Liver (tissue), 7 donors: ENCODE measurements at regions not wholly inside any gene's neighbourhood (a gene's known extent, or its start where the extent isn't known, plus 50 kb on each side); places are given as distances from the start of the nearest gene placed in this dataset.

Experiments
- DNase-seq: peaks from one replicate; pipeline ENCODE4 v3.0.0-alpha.2; 2017; ENCODE audit warnings: low spot score
- H3K27ac ChIP-seq, 2 donors: one replicate each; pipeline ENCODE4 v1.7.0; 2013; ENCODE audit warnings: inconsistent platforms in 2 of 2, low read length in 2 of 2, control low read depth in 1 of 2, low read depth in 1 of 2, mild to moderate bottlenecking in 1 of 2
- H3K27me3 ChIP-seq, 4 donors: one replicate each; pipeline versions ENCODE4 v1.6.1 to v1.7.0; 2013; ENCODE audit warnings: low read length in 3 of 4, inconsistent platforms in 1 of 4, mild to moderate bottlenecking in 1 of 4, moderate library complexity in 1 of 4; ENCODE audit not compliant: control insufficient read depth in 4 of 4, insufficient read depth in 4 of 4
- H3K36me3 ChIP-seq, 4 donors: one replicate each; pipeline versions ENCODE4 v1.6.1 to v1.7.0; 2013; ENCODE audit warnings: low read length in 3 of 4, mild to moderate bottlenecking in 3 of 4, low read depth in 1 of 4, moderate library complexity in 1 of 4; ENCODE audit not compliant: control insufficient read depth in 4 of 4, insufficient read depth in 3 of 4
- H3K4me1 ChIP-seq, 4 donors: one replicate each; pipeline versions ENCODE4 v1.6.1 to v1.7.0; 2013; ENCODE audit warnings: low read length in 3 of 4, mild to moderate bottlenecking in 3 of 4, moderate library complexity in 1 of 4; ENCODE audit not compliant: control insufficient read depth in 4 of 4, insufficient read depth in 4 of 4
- H3K4me3 ChIP-seq, 3 donors: one replicate each; pipeline versions ENCODE4 v1.6.1 to v1.7.0; 2013; ENCODE audit warnings: low read length in 3 of 3, control low read depth in 1 of 3, low read depth in 1 of 3, mild to moderate bottlenecking in 1 of 3
- H3K9ac ChIP-seq, 2 donors: one replicate each; pipeline ENCODE4 v1.7.0; 2013; ENCODE audit warnings: low read length in 2 of 2, mild to moderate bottlenecking in 2 of 2, moderate library complexity in 2 of 2, control low read depth in 1 of 2, low read depth in 1 of 2
- H3K9me3 ChIP-seq, 4 donors: one replicate each; pipeline versions ENCODE4 v1.6.1 to v1.7.0; 2013; ENCODE audit warnings: low read length in 3 of 4; ENCODE audit not compliant: control insufficient read depth in 4 of 4
- EGR1 ChIP-seq, 2 donors: IDR thresholded peaks; 2 replicates each; pipeline ENCODE4 v1.6.1; 2016 to 2018; ENCODE audit warnings: antibody characterized with exemption in 2 of 2, low read depth in 2 of 2
- FOXA1 ChIP-seq: IDR thresholded peaks from 2 replicates; pipeline ENCODE4 v1.6.1; 2016; ENCODE audit warnings: antibody characterized with exemption
- FOXA2 ChIP-seq: IDR thresholded peaks from 2 replicates; pipeline ENCODE4 v1.6.1; 2016; ENCODE audit warnings: antibody characterized with exemption
- GABPA ChIP-seq, 2 donors: IDR thresholded peaks in 1 of 2; conservative IDR thresholded peaks in 1 of 2; 2 replicates each; pipeline ENCODE4 v1.6.1; 2016; ENCODE audit warnings: antibody characterized with exemption in 2 of 2, mild to moderate bottlenecking in 1 of 2, moderate library complexity in 1 of 2
- HNF4A ChIP-seq, 2 donors: conservative IDR thresholded peaks; 2 replicates each; pipeline ENCODE4 v1.6.1; 2016; ENCODE audit warnings: antibody characterized with exemption in 2 of 2, mild to moderate bottlenecking in 2 of 2
- HNF4G ChIP-seq: IDR thresholded peaks from 2 replicates; pipeline ENCODE4 v1.6.1; 2016; ENCODE audit warnings: antibody characterized with exemption
- JUND ChIP-seq, 2 donors: IDR thresholded peaks; 2 replicates each; pipeline ENCODE4 v1.6.1; 2016; ENCODE audit warnings: antibody characterized with exemption in 2 of 2
- NR2F2 ChIP-seq: IDR thresholded peaks from 2 replicates; pipeline ENCODE4 v1.6.1; 2016; ENCODE audit warnings: antibody characterized with exemption
- RAD21 ChIP-seq, 2 donors: IDR thresholded peaks; 2 replicates each; pipeline ENCODE4 v1.6.1; 2016; ENCODE audit warnings: antibody characterized with exemption in 2 of 2, mild to moderate bottlenecking in 2 of 2
- RXRA ChIP-seq, 2 donors: IDR thresholded peaks; 2 replicates each; pipeline ENCODE4 v1.6.1; 2017 to 2018; ENCODE audit warnings: antibody characterized with exemption in 2 of 2, mild to moderate bottlenecking in 1 of 2
- SP1 ChIP-seq: IDR thresholded peaks from 2 replicates; pipeline ENCODE4 v1.6.1; 2018; ENCODE audit warnings: antibody characterized with exemption, mild to moderate bottlenecking
- TAF1 ChIP-seq: conservative IDR thresholded peaks from 2 replicates; pipeline ENCODE4 v1.6.1; 2016; ENCODE audit warnings: antibody characterized with exemption, mild to moderate bottlenecking
- YY1 ChIP-seq: IDR thresholded peaks from 2 replicates; pipeline ENCODE4 v1.6.1; 2016; ENCODE audit warnings: antibody characterized with exemption, mild to moderate bottlenecking
- WGBS: extraction: QIAGEN DNeasy Blood & Tissue Kit; methylation state at CpG from one replicate; pipeline ENCODE4 v1.1.7; 2013; 5-methylcytosine and 5-hydroxymethylcytosine counted together
- TF ChIP-seq, protein P1 (sequence below): IDR thresholded peaks from 2 replicates; pipeline ENCODE4 v1.6.1; 2016; ENCODE audit warnings: antibody characterized with exemption
- TF ChIP-seq, protein P2 (sequence below): IDR thresholded peaks from 2 replicates; pipeline ENCODE4 v1.6.1; 2016; ENCODE audit warnings: antibody characterized with exemption, mild to moderate bottlenecking
- TF ChIP-seq, protein P3 (sequence below): IDR thresholded peaks from 2 replicates; pipeline ENCODE4 v1.6.1; 2016; ENCODE audit warnings: antibody characterized with exemption
- donor health status: healthy.
- donor health status: healthy.
- donor health status: healthy.
- donor health status: healthy.

DNA sequence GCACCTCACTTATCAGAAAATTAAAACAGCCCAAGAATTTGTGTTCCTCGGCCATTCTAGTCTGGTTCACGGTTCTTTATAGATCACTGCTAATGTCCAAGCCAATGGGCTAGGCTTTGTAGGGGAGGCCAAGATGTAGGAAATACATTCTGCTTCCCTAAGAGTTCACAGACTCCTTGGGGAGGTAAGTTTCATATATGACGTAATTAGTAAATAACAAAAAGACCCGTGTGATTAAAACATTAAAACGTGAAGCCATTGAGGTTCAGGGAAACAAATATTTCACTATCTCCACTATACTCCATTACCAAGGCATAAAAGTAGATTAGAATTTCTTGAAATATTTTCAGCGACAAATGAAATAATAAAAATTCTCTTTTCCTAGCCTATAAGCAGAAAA is 272.5 kb upstream of the KLHL29 start:
- Histone ChIP-seq H3K36me3 (no peaks in the 10 kb centered on the region), H3K27me3 (no peaks in the 10 kb centered on the region), H3K9me3 (no peaks in the 10 kb centered on the region), H3K4me3 (no peak overlapping the region), H3K27ac (no peak overlapping the region), H3K4me1 (peaks cover 0 to 6% (median 3%) of the 10 kb centered on the region in 4 donors), H3K9ac (no peak overlapping the region)
- 96% methylated on average over 6 of the region's 6 CpGs for WGBS
- TF ChIP-seq FOXA2 (no peak), JUND (IDR thresholded peaks at IDR 0.05) (no peak), HNF4A (conservative IDR thresholded peaks at IDR 0.05) (no peak), TAF1 (no peak), EGR1 (IDR thresholded peaks at IDR 0.05; ENCODE audit: low read depth in 2 of 2) (no peak), HNF4G (no peak), RAD21 (IDR thresholded peaks at IDR 0.05) (no peak), FOXA1 (no peak), NR2F2 (no peak), SP1 (no peak)
- TF ChIP-seq, protein P1, sequence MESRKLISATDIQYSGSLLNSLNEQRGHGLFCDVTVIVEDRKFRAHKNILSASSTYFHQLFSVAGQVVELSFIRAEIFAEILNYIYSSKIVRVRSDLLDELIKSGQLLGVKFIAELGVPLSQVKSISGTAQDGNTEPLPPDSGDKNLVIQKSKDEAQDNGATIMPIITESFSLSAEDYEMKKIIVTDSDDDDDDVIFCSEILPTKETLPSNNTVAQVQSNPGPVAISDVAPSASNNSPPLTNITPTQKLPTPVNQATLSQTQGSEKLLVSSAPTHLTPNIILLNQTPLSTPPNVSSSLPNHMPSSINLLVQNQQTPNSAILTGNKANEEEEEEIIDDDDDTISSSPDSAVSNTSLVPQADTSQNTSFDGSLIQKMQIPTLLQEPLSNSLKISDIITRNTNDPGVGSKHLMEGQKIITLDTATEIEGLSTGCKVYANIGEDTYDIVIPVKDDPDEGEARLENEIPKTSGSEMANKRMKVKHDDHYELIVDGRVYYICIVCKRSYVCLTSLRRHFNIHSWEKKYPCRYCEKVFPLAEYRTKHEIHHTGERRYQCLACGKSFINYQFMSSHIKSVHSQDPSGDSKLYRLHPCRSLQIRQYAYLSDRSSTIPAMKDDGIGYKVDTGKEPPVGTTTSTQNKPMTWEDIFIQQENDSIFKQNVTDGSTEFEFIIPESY, result no peak
- TF ChIP-seq, protein P2, sequence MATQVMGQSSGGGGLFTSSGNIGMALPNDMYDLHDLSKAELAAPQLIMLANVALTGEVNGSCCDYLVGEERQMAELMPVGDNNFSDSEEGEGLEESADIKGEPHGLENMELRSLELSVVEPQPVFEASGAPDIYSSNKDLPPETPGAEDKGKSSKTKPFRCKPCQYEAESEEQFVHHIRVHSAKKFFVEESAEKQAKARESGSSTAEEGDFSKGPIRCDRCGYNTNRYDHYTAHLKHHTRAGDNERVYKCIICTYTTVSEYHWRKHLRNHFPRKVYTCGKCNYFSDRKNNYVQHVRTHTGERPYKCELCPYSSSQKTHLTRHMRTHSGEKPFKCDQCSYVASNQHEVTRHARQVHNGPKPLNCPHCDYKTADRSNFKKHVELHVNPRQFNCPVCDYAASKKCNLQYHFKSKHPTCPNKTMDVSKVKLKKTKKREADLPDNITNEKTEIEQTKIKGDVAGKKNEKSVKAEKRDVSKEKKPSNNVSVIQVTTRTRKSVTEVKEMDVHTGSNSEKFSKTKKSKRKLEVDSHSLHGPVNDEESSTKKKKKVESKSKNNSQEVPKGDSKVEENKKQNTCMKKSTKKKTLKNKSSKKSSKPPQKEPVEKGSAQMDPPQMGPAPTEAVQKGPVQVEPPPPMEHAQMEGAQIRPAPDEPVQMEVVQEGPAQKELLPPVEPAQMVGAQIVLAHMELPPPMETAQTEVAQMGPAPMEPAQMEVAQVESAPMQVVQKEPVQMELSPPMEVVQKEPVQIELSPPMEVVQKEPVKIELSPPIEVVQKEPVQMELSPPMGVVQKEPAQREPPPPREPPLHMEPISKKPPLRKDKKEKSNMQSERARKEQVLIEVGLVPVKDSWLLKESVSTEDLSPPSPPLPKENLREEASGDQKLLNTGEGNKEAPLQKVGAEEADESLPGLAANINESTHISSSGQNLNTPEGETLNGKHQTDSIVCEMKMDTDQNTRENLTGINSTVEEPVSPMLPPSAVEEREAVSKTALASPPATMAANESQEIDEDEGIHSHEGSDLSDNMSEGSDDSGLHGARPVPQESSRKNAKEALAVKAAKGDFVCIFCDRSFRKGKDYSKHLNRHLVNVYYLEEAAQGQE, result no peak
- DNase-seq, result no peak

DNA sequence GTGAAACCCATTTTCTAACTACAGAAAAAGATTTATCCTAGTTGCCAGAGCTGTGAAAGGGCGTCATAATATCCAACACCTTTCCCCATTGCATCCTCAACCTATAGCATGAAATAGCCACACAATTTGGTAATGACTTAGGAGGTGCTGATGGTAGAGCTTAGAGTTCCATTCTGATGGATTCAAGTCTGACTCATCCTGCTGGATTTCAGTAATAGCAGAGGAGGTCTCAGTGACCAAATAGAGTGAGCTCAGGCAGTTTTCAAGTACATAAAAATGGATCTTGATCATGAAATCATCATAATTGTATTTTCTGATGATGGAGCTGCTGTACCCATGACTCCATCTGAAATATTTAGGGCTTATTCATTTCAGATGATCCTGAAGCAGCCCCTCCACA is 270.7 kb upstream of the KLHL29 start:
- TF ChIP-seq SP1 (no peak), GABPA (IDR thresholded peaks at IDR 0.05 in 1 of 2, conservative IDR thresholded peaks at IDR 0.05 in 1 of 2) (no peak), TAF1 (no peak), EGR1 (IDR thresholded peaks at IDR 0.05; ENCODE audit: low read depth in 2 of 2) (no peak), YY1 (no peak), RXRA (IDR thresholded peaks at IDR 0.05) (no peak), NR2F2 (no peak), HNF4G (no peak), RAD21 (IDR thresholded peaks at IDR 0.05) (no peak), FOXA2 (no peak), HNF4A (conservative IDR thresholded peaks at IDR 0.05) (no peak)
- TF ChIP-seq, protein P3, sequence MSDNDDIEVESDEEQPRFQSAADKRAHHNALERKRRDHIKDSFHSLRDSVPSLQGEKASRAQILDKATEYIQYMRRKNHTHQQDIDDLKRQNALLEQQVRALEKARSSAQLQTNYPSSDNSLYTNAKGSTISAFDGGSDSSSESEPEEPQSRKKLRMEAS, result no peak
- TF ChIP-seq, protein P2, result no peak
- Histone ChIP-seq H3K9me3 (no peaks in the 10 kb centered on the region), H3K9ac (no peak overlapping the region), H3K4me1 (peaks cover 2 to 15% (median 4%) of the 10 kb centered on the region in 4 donors), H3K27ac (no peak overlapping the region), H3K27me3 (no peaks in the 10 kb centered on the region), H3K36me3 (no peaks in the 10 kb centered on the region), H3K4me3 (no peak overlapping the region)
- no peak for DNase-seq
- WGBS, result 88% methylated on average over 1 of the region's 1 CpG
